ENCODE measurements at regions not wholly inside any gene's neighbourhood (a gene's known extent, or its start where the extent isn't known, plus 50 kb on each side); places are given as distances from the start of the nearest gene placed in this dataset.

- no peak for DNase-seq (ENCODE audit: low spot score)
These were observed 200.9 kb downstream of the TM2D1 start for GRCh38 chr1:61523893-61524605.

- no peak for DNase-seq (ENCODE audit: low spot score)
These were observed 201.7 kb downstream of the TM2D1 start for GRCh38 chr1:61523229-61523628.

- DNase-seq (ENCODE audit: low spot score), result no peak
These were observed 204.5 kb downstream of the TM2D1 start for GRCh38 chr1:61520401-61520800.

- no peak for DNase-seq (ENCODE audit: low spot score)
These were observed 205.3 kb downstream of the TM2D1 start for GRCh38 chr1:61519631-61520030.

GRCh38 chr1:61518670-61519400, 206.1 kb downstream of the TM2D1 start:
- DNase-seq (ENCODE audit: low spot score), result no peak

GRCh38 chr1:61517345-61517744, 207.6 kb downstream of the TM2D1 start:
- DNase-seq (ENCODE audit: low spot score), result no peak

- no peak for DNase-seq (ENCODE audit: low spot score)
These were observed 209.8 kb downstream of the TM2D1 start for GRCh38 chr1:61515096-61515495.

All from HT-29 (cell line).